Activated CD4-positive, CD25-positive, alpha-beta regulatory T cell (primary cell): ENCODE measurements at regions not wholly inside any gene's neighbourhood (a gene's known extent, or its start where the extent isn't known, plus 50 kb on each side); places are given as distances from the start of the nearest gene placed in this dataset.

Source experiments
- DNase-seq, 4 experiments: peaks; one replicate each; lab custom pipeline; 2025; lab: John Stamatoyannopoulos, UW

GRCh38 chr20:56996533-56996932 lies 269.9 kb downstream of the BMP7 start:
- no peak for DNase-seq

DNA sequence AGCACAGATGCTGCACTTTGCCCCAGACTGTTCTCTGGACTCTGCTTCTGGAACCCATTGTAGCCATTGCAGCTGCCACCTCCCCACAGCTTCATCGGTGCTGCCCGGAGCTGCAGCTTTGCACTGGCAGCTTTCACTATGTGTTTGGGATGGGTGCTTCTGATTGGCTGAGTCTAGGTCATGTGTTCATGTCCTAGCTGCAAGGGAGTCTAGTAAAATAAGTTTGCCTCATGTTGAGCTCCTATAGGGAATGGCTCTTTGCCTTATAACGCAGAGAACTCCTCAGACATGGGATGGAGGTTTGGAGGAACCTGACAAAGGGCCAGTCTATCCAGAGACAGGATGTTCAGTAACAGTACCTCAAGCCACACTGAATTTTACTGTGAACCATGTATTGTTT lies 268.0 kb downstream of the BMP7 start:
- DNase-seq = no peak

- DNase-seq = no peak
These were observed 265.9 kb downstream of the BMP7 start for GRCh38 chr20:57000441-57000968.

DNA sequence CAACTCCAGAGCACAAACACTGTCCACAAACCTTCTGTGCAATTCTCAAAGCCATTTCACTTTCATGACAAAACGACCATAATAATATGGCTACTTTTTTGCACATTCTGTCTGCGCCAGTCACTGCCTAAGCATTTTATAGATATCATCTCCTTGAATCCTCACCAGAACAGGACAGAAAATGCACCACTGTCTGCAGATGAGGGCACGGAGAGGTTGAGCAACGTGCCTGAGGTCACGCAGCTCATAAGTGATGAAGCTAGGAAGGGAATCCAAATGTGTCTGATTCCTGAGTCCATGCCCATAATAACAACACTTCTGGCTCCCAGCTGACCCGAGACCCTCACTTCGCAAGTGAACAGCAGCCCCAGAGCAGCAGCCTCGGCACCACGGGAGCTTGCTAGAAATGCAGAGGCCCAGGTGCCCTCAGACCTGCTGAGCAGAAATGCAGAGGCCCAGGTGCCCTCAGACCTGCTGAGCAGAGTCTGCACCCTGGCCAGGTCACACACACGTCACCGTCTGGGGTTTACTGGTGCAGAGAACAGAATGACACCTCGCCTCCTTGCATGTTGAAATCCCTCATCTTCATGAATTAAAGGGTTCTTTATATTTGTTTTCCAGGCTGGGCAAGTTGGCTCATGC lies 265.2 kb downstream of the BMP7 start:
- DNase-seq = no peak

DNA sequence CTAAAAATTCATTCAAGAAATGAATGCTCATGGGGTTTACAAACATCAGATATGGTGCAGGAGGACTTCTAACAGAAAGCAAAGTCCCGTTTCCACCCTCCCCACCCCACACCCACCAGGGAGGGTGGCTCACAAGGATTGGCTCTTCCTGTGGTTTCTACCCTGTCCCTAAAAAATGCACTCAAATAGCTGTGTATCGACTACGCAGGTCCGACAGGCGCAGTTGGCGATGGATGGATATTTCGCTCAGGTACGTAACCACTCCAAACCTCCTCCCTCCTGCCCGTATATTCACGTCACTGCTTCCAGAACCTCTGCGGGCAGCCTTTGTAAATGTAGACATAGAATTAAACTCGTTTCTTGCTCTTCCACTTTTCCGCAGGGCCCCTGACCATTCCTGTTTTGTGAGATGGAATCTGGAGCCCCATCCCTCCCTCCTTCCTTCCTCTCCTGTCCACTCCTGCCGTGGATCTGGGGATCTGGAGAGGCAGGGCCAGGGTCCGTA lies 264.3 kb downstream of the BMP7 start:
- no peak for DNase-seq

DNA sequence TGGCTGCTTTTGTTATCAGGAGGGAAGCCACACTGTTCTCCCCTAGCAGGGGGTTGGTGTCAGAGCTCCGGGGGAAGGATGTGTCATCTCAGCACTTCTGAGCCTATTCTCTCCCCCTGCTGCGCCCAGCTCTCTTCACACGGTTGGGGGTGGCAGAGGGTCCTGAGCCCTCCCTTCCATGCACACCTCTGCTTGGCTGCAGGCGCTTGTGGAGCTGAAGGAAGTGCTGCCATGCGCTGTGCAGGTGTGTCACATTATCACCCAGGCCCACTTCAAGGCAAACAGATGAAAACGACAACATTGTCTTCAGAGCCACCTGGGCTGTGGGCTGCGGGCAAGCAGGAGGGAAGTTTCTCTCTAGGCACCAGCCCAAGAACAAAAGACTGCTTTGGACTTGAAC lies 263.4 kb downstream of the BMP7 start:
- no peak for DNase-seq

DNA sequence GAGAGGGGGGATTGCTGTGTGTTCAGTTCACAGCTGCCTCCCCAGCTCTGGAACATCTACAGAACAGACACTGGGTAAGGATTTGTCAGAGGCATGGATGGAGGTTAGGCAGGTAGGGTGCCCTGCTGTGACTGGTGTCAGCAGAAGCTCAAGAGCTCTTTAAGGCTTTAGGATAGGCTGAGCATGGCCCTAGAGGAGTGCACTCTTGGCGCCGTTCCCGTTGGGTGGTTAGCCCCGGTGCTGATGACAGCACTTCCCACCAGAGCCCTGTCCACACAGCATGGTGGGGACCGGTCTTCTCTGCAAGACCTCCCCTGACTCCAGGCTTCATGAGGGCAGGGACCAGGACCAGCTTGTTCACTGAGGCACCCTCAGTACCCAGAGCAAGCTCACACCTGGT lies 262.0 kb downstream of the BMP7 start:
- DNase-seq = no peak

DNA sequence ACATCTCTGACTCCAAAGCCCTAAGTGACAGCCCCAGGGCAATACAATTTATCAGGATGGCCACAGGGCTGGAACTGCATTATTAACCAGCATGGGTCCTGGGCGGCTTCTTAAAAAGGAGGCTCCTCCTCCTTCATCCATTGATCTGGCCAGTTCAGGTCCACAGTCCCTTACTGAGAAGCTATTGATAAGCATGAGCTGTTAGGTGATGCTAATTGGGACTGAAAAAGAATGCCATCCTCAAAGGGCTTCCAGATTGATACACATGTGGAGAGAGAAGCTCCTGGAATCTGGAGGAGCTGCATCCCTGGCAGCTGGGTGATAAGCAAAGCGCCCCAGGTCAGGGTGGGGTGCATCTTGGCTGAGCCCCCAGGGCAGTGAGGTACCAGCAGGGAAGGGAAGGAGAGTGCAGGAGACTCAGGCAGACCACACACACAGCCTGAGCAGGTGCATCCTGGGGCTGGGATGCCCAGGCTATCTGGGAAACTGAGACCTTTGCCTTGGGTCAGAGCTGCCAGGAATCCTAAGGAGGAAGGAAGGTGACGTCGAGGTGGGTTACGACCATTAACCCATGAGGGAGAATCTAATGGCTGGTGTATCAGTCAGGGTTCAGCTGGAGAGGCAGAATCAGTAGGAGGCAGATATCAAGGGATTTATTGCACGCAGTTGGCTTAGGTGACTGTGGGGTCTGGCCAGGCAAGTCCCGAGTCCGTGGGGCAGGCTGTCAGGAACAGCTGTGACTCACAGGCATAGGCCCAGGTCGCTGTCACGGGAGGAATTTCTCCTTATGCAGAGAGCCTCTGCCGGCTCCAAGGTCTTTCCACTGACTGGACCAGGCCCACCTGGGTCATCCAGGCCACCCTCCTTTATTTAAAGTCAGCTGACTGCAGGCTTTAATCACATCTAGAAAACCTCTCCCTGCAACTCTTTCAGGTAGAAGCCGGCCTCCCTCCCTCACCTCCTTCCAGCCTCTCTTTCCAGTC lies 261.2 kb downstream of the BMP7 start:
- no peak for DNase-seq

- DNase-seq = no peak
These were observed 259.9 kb downstream of the BMP7 start for GRCh38 chr20:57006411-57007170.

DNA sequence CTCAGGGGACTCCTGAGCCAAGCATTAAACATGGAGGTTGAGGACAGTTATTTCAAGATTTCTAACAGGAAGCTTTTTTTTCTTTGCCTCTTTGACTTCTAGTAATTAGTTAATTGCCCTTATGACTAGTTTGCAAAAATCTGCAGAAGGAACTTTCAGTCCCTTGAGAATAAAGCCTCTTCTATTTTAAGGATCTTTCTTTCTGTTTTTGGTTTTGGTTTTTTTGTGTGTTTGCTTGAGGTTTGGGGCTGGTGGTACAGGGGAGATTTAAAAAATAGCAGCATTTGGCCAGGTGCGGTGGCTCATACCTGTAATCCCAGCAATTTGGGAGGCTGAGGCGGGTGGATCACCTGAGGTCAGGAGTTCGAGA lies 259.3 kb downstream of the BMP7 start:
- no peak for DNase-seq

DNA sequence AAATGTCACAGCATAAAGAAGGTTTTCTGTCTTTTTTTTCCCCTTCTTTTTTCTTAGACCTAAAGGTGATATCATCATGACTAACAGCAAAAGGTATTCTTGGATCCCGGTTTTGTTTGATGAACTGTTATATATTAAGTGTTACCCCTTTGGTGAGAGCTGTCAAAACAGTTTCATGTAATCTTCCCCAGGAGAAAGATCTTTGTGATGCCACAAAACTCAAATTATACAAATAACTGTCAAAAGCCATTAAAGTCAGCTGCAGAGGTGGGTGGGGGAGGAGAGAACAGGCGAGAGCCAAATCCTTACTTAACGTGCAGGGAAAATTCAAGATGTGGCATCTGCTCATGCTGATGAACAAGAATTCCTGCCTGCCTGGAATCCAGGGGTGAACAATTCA lies 258.2 kb downstream of the BMP7 start:
- no peak for DNase-seq

DNA sequence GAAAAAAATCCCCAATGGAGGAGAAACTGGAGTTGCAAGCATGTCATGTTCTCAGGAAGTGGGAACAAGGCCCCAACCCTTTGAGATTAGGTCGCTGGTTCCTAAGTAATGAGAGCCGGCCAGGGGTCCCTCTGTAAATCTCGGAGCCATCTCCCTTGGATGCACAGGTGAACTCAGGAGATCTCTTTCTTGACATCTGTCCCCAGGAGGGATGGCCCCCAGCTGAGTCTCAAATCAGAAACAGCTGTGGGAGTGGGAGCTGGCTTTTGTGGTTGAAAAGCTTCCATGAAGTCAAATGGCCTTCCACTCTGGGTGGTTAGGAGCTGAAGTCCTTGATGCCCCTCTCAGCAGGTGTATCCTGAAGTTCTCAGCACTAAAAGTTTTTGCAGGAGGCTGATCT lies 257.1 kb downstream of the BMP7 start:
- no peak for DNase-seq

GRCh38 chr20:57009775-57010174 lies 256.7 kb downstream of the BMP7 start:
- DNase-seq = no peak

- no peak for DNase-seq
These were observed 253.8 kb downstream of the BMP7 start for GRCh38 chr20:57012691-57013090.

DNA sequence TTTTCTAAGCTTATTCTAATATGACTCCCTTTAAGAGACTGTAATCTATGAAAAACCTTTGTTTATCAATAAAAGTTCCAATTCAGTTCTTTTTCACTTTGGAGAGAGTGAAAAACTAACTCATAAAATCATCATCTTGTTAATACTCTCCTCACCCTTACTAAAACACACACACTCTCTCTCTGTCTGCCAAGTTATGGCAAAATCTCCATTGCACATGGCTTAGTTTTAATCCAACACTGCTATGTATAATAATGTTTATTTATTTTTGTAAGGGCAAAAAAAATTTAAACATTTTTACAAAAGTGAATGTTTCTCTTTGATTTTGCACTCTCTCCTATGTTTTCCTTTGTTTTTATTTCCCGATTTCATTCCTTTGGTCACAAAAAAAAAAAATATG lies 253.2 kb downstream of the BMP7 start:
- no peak for DNase-seq

- DNase-seq = no peak
These were observed 252.7 kb downstream of the BMP7 start for GRCh38 chr20:57013741-57014140.

- DNase-seq = no peak
These were observed 246.1 kb downstream of the BMP7 start for GRCh38 chr20:57020364-57020763.

DNA sequence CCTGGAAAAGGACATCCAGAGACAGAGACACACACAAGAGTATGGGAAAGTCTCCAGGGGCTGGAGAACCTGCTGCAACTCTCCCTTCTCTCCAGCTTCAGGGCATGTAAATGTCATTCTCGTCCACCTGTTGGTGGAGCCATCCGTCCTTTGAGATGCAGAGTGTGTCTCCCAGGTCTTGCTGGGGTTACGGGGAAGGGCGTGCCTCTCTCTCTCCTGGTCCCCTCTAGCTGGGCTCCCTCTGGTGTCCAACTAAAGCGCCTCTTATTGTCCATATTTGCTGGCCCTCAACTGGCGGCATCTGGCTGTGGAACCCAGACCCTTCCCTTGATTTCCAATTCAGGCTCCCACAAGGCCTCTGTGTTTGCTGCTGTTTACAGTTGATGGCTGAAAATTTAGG lies 244.1 kb downstream of the BMP7 start:
- DNase-seq = no peak

DNA sequence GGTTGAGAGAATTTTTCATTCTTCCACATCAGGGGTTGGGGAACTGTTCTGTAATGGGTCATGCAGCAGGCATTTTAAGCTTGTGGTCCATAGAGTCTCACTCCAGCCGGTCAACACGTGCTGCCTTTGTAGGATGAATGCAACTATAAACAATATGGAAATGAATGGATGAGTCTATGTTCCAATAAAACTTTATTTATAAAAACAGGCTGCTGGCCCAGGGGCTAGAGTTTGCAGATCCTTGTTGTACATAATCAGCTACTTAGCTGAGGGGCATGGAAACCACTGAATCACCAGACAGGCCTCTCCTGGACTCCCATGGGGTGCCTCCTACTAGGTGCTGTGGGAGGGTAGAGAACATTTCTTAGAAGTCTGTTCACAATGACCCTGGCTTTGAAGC lies 243.4 kb downstream of the BMP7 start:
- no peak for DNase-seq

DNA sequence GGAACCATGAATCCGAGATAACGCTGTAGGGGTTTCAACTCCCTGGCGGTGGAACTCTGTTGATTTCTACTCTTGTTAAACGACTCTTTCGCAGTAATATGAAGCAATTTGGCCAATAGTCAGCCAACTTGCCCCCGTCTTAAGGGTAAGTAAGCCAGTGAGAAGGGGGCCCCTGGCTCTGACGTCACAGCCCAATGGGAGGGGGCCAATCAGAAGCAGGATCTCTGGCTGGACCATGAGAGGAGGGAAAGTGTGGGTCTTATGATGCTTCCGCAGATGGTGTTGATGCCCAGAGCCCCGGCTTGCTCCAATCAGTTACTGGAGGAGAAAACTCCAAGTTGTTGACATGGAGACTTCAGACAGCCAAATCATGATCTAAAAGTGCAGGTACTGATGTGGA lies 242.4 kb downstream of the BMP7 start:
- DNase-seq = no peak

DNA sequence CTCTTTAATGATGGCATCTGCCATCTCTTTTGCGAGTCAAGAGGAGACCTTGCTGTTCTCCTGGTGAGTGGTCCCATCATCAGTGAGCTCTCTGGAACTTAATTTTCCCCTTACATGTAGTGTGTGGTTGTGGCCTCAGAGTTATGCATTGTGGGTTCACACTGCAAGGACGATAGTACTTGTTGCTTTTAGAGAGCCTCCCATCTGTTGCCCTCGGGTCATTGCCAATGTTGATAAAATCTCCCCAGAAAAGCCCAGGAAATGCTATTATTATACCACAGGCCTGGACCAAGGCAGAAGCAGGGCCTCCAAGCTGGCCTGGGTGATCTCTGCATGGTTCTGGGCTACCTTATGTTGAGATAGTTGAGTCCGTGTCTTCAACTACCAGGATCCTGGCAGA lies 241.6 kb downstream of the BMP7 start:
- DNase-seq = no peak

DNA sequence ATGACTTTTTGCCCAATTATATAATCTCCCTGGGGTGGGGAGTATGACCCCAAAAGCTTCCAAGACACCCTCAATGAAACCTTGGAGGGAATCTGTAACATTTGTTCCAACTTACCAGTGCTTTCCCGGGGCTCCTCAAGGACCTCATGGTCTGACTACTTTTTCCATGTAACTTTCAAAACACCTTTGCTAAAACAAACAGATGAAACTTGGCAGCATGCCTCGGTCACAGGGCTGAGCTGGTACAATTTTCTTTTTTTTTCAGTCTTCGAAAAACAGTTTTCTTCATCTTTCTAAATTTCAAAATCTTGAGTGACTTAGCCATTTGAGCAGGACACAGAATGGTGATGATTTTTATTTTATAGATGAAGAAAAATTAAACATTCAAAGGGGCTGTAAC lies 241.2 kb downstream of the BMP7 start:
- no peak for DNase-seq
